Breast epithelium (tissue), 4 donors: ENCODE measurements at regions not wholly inside any gene's neighbourhood (a gene's known extent, or its start where the extent isn't known, plus 50 kb on each side); places are given as distances from the start of the nearest gene placed in this dataset.

Experiments
- DNase-seq, 2 donors: peaks; one replicate each; pipeline ENCODE4 v3.0.0-alpha.2; 2019; ENCODE audit warnings: low spot score in 2 of 2
- H3K27ac ChIP-seq, 2 donors: fragments of 200-600 bp; sonication (generic) in 1 of 2; one replicate each; pipeline ENCODE4 v1.5.1; 2016 to 2019; ENCODE audit warnings: mild to moderate bottlenecking in 1 of 2
- H3K27me3 ChIP-seq, 2 donors: fragments of 200-600 bp; sonication (generic) in 1 of 2; one replicate each; pipeline versions ENCODE4 v1.5.1 to v1.6.0; 2017 to 2019; ENCODE audit warnings: control low read depth in 1 of 2, mild to moderate bottlenecking in 1 of 2
- H3K36me3 ChIP-seq: fragments of 200-600 bp; one replicate; pipeline ENCODE4 v1.5.1; 2019
- H3K4me1 ChIP-seq, 2 donors: fragments of 200-600 bp; sonication (generic); one replicate each; pipeline ENCODE4 v1.5.1; 2016 to 2019; ENCODE audit warnings: control low read depth in 1 of 2
- H3K4me3 ChIP-seq, 3 donors: fragments of 200-600 bp; sonication (generic); 1 replicate in 2 of 3; 2 replicates in 1 of 3; pipeline ENCODE4 v1.5.1; 2016 to 2019; ENCODE audit warnings: mild to moderate bottlenecking in 3 of 3, moderate library complexity in 2 of 3
- H3K9me3 ChIP-seq, 2 donors: fragments of 200-600 bp; sonication (generic) in 1 of 2; one replicate each; pipeline ENCODE4 v1.5.1; 2016 to 2019; ENCODE audit warnings: control low read depth in 1 of 2
- POLR2A ChIP-seq: fragments of 450-650 bp; IDR thresholded peaks from one replicate; pipeline ENCODE4 v1.6.1; 2016; ENCODE audit warnings: antibody characterized with exemption, mild to moderate bottlenecking, moderate library complexity
- POLR2AphosphoS5 ChIP-seq, 3 donors: sonication (generic); formaldehyde crosslinking; IDR thresholded peaks; one replicate each; pipeline ENCODE4 v1.6.1; 2017; ENCODE audit warnings: antibody characterized with exemption in 3 of 3
- intact Hi-C: fragments of 100-400 bp; cut with DNase I; formaldehyde crosslinking; loops from one replicate; pipeline ENCODE4 v1.15.1; 2023; ENCODE audit warnings: low total_unique reads
- TF ChIP-seq, protein P1 (sequence below), 3 donors: fragments of 450-650 bp; IDR thresholded peaks; one replicate each; pipeline ENCODE4 v1.5.1; 2016 to 2017; ENCODE audit warnings: antibody characterized with exemption in 3 of 3, mild to moderate bottlenecking in 3 of 3, moderate library complexity in 3 of 3

DNA sequence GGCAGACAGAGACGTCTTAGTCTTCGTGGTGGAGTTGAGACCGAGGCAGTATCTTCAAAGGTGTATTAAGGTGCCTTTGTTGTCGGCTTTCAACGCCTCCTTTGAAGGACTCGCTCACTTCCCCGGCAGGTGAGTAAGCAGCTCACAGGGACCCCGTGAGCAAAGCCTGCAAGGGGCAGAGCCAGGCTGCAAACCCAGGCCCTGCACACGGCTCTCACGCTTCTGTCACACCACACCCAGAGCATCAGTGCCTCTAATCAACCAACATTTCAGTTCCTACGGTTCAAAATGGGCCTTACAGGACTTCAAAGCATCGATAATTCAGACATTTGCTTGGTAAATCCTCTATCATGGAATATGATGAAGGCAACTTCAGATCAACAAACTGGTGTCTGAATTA is 64.8 kb upstream of the INSIG1 start:
- DNase-seq, result no peak
- H3K27me3 ChIP-seq, result no peaks in the 10 kb centered on the region
- H3K36me3 ChIP-seq, result no peaks in the 10 kb centered on the region
- TF ChIP-seq POLR2A (no peak), POLR2AphosphoS5 (IDR thresholded peaks at IDR 0.05) (no peak)
- TF ChIP-seq, protein P1, sequence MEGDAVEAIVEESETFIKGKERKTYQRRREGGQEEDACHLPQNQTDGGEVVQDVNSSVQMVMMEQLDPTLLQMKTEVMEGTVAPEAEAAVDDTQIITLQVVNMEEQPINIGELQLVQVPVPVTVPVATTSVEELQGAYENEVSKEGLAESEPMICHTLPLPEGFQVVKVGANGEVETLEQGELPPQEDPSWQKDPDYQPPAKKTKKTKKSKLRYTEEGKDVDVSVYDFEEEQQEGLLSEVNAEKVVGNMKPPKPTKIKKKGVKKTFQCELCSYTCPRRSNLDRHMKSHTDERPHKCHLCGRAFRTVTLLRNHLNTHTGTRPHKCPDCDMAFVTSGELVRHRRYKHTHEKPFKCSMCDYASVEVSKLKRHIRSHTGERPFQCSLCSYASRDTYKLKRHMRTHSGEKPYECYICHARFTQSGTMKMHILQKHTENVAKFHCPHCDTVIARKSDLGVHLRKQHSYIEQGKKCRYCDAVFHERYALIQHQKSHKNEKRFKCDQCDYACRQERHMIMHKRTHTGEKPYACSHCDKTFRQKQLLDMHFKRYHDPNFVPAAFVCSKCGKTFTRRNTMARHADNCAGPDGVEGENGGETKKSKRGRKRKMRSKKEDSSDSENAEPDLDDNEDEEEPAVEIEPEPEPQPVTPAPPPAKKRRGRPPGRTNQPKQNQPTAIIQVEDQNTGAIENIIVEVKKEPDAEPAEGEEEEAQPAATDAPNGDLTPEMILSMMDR (IDR thresholded peaks at IDR 0.05), result no peak
- H3K9me3 ChIP-seq, result no peaks in the 10 kb centered on the region
- peak overlapping the region in 1 of 2 donors; percentile 23 for H3K27ac ChIP-seq
- H3K4me1 ChIP-seq, result no peaks in the 10 kb centered on the region
- intact Hi-C loops, result no loop called here
- H3K4me3 ChIP-seq, result no peak overlapping the region

DNA sequence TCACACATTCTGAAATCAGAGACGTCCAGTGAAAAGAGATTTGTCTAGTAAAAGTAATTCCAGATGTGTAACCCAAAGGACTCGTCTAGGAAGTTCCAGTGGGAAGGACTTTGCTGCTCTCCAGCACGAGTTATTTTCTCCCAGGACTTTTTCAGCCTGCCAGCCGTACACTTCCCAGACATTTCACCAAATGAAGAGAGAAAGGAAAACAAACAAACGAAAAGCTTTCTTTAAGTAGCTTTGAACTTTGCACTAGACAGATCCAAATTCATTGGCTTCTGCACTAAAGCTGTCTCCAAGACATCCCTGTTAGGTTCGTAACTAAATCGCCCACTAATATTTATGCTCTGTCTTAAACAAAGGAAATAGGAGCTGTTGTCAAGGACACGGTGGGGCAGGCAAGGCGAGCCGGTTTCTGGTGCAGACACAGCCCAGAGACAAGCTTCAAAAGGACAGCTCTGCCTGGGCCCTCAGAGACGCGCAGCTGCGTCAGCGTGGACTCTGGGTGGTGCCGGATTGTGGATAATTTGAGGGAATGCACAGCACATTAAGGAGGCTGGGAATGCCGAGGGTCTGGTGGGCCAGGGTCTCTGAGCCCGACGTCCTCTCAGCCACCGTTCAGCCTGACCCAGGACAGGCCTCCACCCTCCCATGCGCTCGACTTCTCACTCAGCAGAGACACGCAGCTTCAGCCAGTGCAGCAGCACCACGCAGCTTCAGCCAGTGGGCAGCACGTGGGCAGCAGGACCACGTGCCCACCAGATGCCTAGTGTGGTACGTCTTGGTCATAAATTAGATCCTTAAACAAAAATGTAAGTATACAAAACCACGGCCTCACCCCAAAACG is 64.1 kb upstream of the INSIG1 start:
- Histone ChIP-seq H3K9me3 (no peaks in the 10 kb centered on the region), H3K4me3 (no peak overlapping the region), H3K36me3 (no peaks in the 10 kb centered on the region), H3K27ac (peak overlapping the region in 1 of 2 donors; percentile 23), H3K4me1 (no peaks in the 10 kb centered on the region), H3K27me3 (no peaks in the 10 kb centered on the region)
- intact Hi-C loops, result no loop called here
- no peak for DNase-seq
- TF ChIP-seq POLR2A (no peak), POLR2AphosphoS5 (IDR thresholded peaks at IDR 0.05) (no peak)
- TF ChIP-seq, protein P1 (IDR thresholded peaks at IDR 0.05), result no peak

DNA sequence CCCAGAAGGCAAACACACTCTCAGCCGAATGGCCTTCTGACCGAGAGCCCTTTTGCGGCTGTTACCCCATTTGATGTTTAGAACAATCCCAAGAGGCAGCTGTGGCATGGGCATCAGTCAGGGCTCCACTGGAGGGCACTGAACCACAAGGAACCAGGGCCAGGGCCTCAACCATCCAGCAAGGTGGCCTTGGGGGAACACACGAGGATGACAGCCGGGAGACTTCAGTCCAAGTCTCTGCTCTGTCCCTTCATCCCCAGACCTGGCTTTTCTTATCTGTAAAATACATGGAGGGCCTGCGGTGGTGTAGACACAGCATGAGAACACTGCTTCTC is 63.6 kb upstream of the INSIG1 start:
- Histone ChIP-seq H3K9me3 (no peaks in the 10 kb centered on the region), H3K27ac (peak overlapping the region in 1 of 2 donors; percentile 23), H3K36me3 (no peaks in the 10 kb centered on the region), H3K4me3 (no peak overlapping the region), H3K27me3 (no peaks in the 10 kb centered on the region), H3K4me1 (no peaks in the 10 kb centered on the region)
- no peak for DNase-seq
- TF ChIP-seq POLR2AphosphoS5 (IDR thresholded peaks at IDR 0.05) (no peak), POLR2A (no peak)
- TF ChIP-seq, protein P1 (IDR thresholded peaks at IDR 0.05), result no peak
- intact Hi-C loops, result no loop called here

DNA sequence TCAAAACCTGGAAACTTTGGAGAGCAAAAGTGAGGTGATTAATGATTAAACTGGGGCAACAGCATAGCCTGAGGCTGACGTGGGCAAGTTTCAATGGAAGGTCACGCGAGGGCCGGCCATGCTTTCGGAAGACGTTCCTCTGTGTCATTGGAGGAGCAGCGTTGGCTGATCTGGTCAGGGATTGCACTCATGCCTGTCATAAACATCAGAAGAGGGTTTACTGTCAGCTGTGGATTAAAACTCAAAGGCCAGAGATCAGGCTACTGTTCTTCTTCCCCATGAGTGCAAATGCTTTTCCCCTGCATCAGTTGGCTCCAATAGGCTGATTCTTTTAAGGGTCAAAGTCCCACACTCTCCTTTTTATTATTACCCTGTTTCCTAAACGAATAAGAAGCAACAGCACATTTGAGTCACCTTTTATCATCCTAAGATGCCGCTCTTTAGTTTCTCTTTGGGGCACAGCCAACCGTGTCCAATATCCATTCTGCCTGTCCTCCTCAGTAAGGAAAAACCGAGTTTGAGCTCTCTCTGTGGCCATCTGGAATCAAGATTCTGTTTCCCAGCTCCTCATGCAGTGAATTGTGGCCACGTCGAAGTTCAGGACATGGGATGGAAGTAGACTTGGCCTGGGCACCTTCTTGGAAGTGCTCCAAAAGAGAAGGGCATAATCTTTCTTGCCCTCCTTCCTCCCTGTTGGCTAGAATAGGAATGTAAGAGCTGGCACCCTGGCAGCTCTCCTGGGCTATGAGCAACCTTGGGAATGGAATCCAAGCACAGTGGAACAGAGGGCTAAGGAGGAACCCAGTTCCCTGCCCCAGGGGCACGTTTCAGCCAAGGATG is 62.5 kb upstream of the INSIG1 start:
- no peak overlapping the region for H3K27ac ChIP-seq
- intact Hi-C loops, result no loop called here
- H3K4me1 ChIP-seq, result no peaks in the 10 kb centered on the region
- no peaks in the 10 kb centered on the region for H3K27me3 ChIP-seq
- H3K4me3 ChIP-seq, result no peak overlapping the region
- H3K36me3 ChIP-seq, result no peaks in the 10 kb centered on the region
- TF ChIP-seq, protein P1 (IDR thresholded peaks at IDR 0.05), result no peak
- TF ChIP-seq POLR2AphosphoS5 (IDR thresholded peaks at IDR 0.05), result no peak
- no peak for TF ChIP-seq POLR2A
- no peak for DNase-seq
- no peaks in the 10 kb centered on the region for H3K9me3 ChIP-seq

DNA sequence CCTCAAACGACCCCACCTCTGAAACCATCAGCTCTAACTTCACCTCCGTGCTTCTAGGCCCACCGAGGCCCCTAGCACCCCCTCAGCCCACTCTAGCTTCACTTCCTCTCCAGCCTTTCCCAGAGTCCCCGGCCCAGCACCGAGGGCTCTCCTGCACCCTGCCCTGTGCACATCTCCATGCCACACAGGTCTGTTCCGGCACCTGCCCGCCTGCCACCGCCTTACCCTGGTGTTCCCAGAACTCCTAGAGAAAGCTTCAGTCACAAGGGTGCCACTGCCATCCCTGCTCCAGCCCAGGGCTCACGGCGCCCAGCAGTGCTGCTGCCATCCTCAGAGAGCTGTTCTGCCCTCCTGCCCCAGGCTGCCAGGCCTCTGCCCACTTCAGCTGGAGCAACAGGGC is 61.3 kb upstream of the INSIG1 start:
- DNase-seq, result no peak
- Histone ChIP-seq H3K27ac (no peak overlapping the region), H3K4me1 (no peaks in the 10 kb centered on the region), H3K9me3 (no peaks in the 10 kb centered on the region), H3K27me3 (no peaks in the 10 kb centered on the region), H3K4me3 (no peak overlapping the region), H3K36me3 (no peaks in the 10 kb centered on the region)
- TF ChIP-seq POLR2AphosphoS5 (IDR thresholded peaks at IDR 0.05) (no peak), POLR2A (no peak)
- TF ChIP-seq, protein P1 (IDR thresholded peaks at IDR 0.05), result no peak
- intact Hi-C loops, result no loop called here
